ENCODE measurements at regions not wholly inside any gene's neighbourhood (a gene's known extent, or its start where the extent isn't known, plus 50 kb on each side); places are given as distances from the start of the nearest gene placed in this dataset.

- TF ChIP-seq, protein P1, sequence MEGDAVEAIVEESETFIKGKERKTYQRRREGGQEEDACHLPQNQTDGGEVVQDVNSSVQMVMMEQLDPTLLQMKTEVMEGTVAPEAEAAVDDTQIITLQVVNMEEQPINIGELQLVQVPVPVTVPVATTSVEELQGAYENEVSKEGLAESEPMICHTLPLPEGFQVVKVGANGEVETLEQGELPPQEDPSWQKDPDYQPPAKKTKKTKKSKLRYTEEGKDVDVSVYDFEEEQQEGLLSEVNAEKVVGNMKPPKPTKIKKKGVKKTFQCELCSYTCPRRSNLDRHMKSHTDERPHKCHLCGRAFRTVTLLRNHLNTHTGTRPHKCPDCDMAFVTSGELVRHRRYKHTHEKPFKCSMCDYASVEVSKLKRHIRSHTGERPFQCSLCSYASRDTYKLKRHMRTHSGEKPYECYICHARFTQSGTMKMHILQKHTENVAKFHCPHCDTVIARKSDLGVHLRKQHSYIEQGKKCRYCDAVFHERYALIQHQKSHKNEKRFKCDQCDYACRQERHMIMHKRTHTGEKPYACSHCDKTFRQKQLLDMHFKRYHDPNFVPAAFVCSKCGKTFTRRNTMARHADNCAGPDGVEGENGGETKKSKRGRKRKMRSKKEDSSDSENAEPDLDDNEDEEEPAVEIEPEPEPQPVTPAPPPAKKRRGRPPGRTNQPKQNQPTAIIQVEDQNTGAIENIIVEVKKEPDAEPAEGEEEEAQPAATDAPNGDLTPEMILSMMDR (IDR thresholded peaks at IDR 0.05), result no peak
- TF ChIP-seq EP300 (IDR thresholded peaks at IDR 0.05), result no peak
- no peak for TF ChIP-seq POLR2A (IDR thresholded peaks at IDR 0.05)
Observed at GRCh38 chr1:221063651-221064050, 184.4 kb downstream of the HLX start.
